ENCODE measurements at regions not wholly inside any gene's neighbourhood (a gene's known extent, or its start where the extent isn't known, plus 50 kb on each side); places are given as distances from the start of the nearest gene placed in this dataset.

DNA sequence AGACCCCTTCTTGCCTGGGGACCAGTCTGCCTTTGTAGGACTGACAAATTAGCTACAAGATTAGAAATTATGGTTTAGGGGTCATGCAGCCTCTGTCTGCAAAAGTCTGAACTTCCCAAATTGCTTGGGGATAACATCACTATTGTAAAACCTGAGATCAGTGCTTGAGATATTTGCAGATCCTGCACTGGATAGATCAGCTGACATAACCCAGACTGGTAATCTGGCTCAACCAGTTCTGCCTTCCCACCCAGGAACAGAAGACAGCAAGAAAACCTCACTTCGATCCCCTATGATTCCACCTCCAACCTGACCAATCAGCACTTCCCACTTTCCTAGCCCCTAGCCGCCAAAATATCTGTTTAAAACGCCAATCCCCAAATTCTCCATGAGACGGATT, 202.8 kb upstream of the DIAPH2 start:
- TF ChIP-seq, protein P1, sequence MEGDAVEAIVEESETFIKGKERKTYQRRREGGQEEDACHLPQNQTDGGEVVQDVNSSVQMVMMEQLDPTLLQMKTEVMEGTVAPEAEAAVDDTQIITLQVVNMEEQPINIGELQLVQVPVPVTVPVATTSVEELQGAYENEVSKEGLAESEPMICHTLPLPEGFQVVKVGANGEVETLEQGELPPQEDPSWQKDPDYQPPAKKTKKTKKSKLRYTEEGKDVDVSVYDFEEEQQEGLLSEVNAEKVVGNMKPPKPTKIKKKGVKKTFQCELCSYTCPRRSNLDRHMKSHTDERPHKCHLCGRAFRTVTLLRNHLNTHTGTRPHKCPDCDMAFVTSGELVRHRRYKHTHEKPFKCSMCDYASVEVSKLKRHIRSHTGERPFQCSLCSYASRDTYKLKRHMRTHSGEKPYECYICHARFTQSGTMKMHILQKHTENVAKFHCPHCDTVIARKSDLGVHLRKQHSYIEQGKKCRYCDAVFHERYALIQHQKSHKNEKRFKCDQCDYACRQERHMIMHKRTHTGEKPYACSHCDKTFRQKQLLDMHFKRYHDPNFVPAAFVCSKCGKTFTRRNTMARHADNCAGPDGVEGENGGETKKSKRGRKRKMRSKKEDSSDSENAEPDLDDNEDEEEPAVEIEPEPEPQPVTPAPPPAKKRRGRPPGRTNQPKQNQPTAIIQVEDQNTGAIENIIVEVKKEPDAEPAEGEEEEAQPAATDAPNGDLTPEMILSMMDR (IDR thresholded peaks at IDR 0.05), result no peak
- TF ChIP-seq EP300 (IDR thresholded peaks at IDR 0.05), result no peak
- TF ChIP-seq POLR2A (IDR thresholded peaks at IDR 0.05), result no peak
- no peak for TF ChIP-seq POLR2AphosphoS5 (IDR thresholded peaks at IDR 0.05)
